Head of caudate nucleus (tissue), 42 donors: ENCODE measurements at regions not wholly inside any gene's neighbourhood (a gene's known extent, or its start where the extent isn't known, plus 50 kb on each side); places are given as distances from the start of the nearest gene placed in this dataset.

ENCODE experiments used
- DNase-seq, 42 donors: peaks; one replicate each; pipeline versions ENCODE4 v3.0.0 to v3.0.0-alpha.2; 2020 to 2021; ENCODE audit warnings: mixed read lengths in 7 of 42
- intact Hi-C: fragments of 100-400 bp; cut with DNase I; formaldehyde crosslinking; loops from one replicate; pipeline ENCODE4 v1.15.0; 2022

DNA sequence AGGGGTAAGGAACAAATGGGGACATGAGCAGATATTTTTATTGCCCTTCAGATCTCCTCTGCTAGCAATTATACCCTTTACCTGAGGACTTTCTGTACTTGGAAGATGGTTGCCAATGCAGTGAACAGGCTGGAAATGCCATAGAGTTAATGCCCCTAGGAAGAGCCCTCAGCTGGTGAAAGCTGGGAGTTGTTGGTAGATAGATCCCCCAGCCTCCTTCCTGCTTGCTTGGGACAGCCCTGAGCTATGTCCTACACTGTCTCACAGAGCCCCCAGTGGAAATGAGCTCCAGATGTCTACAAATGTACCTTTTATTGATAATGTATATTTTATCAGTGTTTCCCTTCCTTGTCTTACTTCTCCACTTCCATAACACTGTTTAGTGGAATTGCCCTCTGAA lies 87.6 kb upstream of the PAK5 start:
- intact Hi-C loops: no loop called here
- DNase-seq: no peak

DNA sequence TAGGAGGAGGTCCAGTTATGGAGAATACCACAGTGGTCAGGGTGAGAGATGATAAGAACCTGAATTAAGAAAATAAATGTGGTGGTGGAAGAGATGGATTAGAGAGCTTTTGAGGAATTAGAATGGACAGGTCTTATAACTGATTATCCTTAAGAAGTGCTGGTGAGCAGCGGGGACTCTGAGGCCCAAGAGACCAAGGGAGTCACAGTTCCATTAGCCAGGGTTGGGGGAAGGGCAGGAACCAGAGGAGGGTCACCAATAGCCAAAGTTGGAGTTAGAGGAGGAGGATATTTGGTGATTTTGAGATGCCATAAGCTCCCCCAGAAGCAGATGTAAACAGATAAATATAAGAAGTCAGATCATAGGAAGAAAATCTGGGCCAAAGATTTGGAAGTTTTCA lies 87.1 kb upstream of the PAK5 start:
- no peak for DNase-seq
- intact Hi-C loops: no loop called here

GRCh38 chr20:9923648-9924047 lies 84.8 kb upstream of the PAK5 start:
- intact Hi-C loops: no loop called here
- no peak for DNase-seq

- intact Hi-C loops: no loop called here
- no peak for DNase-seq
These were observed 82.0 kb upstream of the PAK5 start for GRCh38 chr20:9920866-9921265.

GRCh38 chr20:9919271-9920014 lies 80.6 kb upstream of the PAK5 start:
- DNase-seq: no peak
- intact Hi-C loops: loop anchor here (10.0 kb wide), 1 partner anchor 305 kb away; no protein-coding TSS in a partner anchor

- intact Hi-C loops: loop anchor here (10.0 kb wide), 1 partner anchor 304 kb away; no protein-coding TSS in a partner anchor
- no peak for DNase-seq
These were observed 79.5 kb upstream of the PAK5 start for GRCh38 chr20:9918348-9918747.

- intact Hi-C loops: loop anchor here (10.0 kb wide), 1 partner anchor 302 kb away; no protein-coding TSS in a partner anchor
- no peak for DNase-seq
These were observed 77.9 kb upstream of the PAK5 start for GRCh38 chr20:9916761-9917160.

GRCh38 chr20:9912858-9913434 lies 74.1 kb upstream of the PAK5 start:
- DNase-seq: peak in 41 of 42 donors; percentile 18 to 85 (median 59)
- intact Hi-C loops: loop anchor here (10.0 kb wide), 1 partner anchor 298 kb away; no protein-coding TSS in a partner anchor

- DNase-seq: no peak
- intact Hi-C loops: loop anchor here (10.0 kb wide), 1 partner anchor 297 kb away; no protein-coding TSS in a partner anchor
These were observed 73.4 kb upstream of the PAK5 start for GRCh38 chr20:9912290-9912689.

DNA sequence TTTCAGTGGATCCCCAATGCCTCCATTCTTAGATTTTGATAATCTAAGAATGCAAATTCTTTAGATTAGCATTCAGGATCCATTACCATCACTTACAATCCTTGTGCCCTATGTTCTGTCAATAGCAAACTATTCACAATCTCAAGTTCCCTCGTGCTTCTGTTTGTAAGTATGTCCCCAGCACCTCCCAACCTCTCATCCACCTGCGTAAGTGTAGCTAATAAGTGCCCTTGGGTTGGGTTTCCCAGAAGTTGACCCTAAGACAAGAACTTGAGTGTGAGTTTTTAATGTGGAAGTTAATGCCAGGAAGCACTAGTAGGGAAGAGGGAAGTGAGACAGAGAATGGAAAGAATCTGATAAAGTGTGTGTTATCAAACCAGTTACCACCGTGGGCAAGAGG lies 72.6 kb upstream of the PAK5 start:
- no peak for DNase-seq
- intact Hi-C loops: loop anchor here (10.0 kb wide), 1 partner anchor 297 kb away; no protein-coding TSS in a partner anchor

DNA sequence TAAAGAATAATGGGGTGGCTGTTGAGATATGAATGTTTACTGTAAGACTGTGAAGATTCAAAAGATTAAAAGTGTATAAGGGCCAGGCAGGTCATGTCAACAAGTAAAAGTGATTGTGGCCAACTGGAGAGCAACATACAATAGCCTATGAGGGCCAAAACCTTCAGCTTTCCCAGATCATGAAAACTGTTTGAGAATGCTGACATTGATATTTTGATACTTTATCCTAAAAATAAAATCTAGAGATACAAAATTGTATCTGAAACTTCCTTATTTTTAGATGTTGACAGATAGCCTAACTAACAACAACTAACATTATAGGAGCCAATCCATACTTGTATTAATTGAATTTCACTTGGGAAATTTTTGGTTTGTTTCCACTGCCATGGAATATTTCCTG lies 70.3 kb upstream of the PAK5 start:
- DNase-seq: no peak
- intact Hi-C loops: no loop called here

- intact Hi-C loops: no loop called here
- peak in 1 of 42 donors; percentile 47 for DNase-seq
These were observed 64.3 kb upstream of the PAK5 start for GRCh38 chr20:9903048-9903655.

DNA sequence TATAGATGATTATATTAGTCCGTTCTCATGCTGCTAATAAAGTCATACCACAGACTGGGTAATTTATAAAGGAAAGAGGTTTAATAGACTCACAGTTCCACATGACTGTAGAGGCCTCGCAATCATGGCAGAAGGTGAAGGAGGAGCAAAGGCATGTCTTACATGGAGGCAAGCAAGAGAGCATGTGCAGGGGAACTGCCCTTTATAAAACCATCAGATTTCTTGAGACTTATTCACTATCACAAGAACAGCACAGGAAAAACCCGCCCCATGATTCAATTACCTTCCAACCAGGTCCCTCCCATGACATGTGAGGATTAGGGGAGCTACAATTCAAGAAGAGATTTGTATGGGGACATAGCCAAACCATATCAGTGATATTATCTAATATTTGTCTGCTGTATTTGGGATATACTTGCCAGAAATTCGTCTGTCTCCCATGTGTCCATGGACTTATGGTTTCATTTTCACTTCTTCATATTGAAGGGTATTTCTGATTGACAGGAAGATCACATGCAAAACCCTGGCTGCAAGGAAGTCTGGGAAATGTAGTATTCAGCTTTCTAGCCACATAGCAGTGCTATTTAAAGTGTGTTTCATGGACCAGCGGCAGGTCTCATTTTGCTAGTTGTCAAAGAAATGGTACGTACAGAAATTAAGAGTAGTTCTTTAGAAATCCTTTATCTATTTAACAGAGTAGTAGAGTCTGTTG lies 50.5 kb upstream of the PAK5 start:
- no peak for DNase-seq
- intact Hi-C loops: no loop called here
